HG03066 (cell line): ENCODE measurements at regions not wholly inside any gene's neighbourhood (a gene's known extent, or its start where the extent isn't known, plus 50 kb on each side); places are given as distances from the start of the nearest gene placed in this dataset.

Experiments
- ATAC-seq: cut with Tn5 transposase; IDR thresholded peaks from one replicate; pipeline ENCODE4 v1.9.1; 2021; ENCODE audit warnings: low read depth; ENCODE audit not compliant: unreplicated experiment

GRCh38 chr2:34677119-34677531, 1078.0 kb upstream of the FAM98A start:
- peak; percentile 54 for ATAC-seq

GRCh38 chr2:34670482-34670881, 1071.4 kb upstream of the FAM98A start:
- ATAC-seq = no peak

GRCh38 chr2:34666821-34667220, 1067.7 kb upstream of the FAM98A start:
- no peak for ATAC-seq

GRCh38 chr2:34664266-34664665, 1065.2 kb upstream of the FAM98A start:
- no peak for ATAC-seq

GRCh38 chr2:34663314-34663713, 1064.2 kb upstream of the FAM98A start:
- ATAC-seq = no peak

- no peak for ATAC-seq
These were observed 1061.6 kb upstream of the FAM98A start for GRCh38 chr2:34660741-34661140.

- peak; percentile 85 for ATAC-seq
These were observed 1057.5 kb upstream of the FAM98A start for GRCh38 chr2:34656632-34657031.

GRCh38 chr2:34652636-34653035, 1053.5 kb upstream of the FAM98A start:
- no peak for ATAC-seq

- ATAC-seq = no peak
These were observed 1047.8 kb upstream of the FAM98A start for GRCh38 chr2:34646901-34647300.

- no peak for ATAC-seq
These were observed 1033.2 kb upstream of the FAM98A start for GRCh38 chr2:34632327-34632726.

- no peak for ATAC-seq
These were observed 1027.9 kb upstream of the FAM98A start for GRCh38 chr2:34627003-34627402.

- ATAC-seq = no peak
These were observed 1005.1 kb upstream of the FAM98A start for GRCh38 chr2:34604164-34604563.

GRCh38 chr2:34602262-34602661, 1003.2 kb upstream of the FAM98A start:
- ATAC-seq = no peak

GRCh38 chr2:34601561-34601960, 1002.5 kb upstream of the FAM98A start:
- ATAC-seq = no peak

- no peak for ATAC-seq
These were observed 979.5 kb upstream of the FAM98A start for GRCh38 chr2:34578641-34579040.

- no peak for ATAC-seq
These were observed 971.3 kb upstream of the FAM98A start for GRCh38 chr2:34570266-34570872.

- ATAC-seq = no peak
These were observed 968.0 kb upstream of the FAM98A start for GRCh38 chr2:34567128-34567527.

GRCh38 chr2:34552337-34552736, 953.2 kb upstream of the FAM98A start:
- ATAC-seq = no peak

- ATAC-seq = no peak
These were observed 950.7 kb upstream of the FAM98A start for GRCh38 chr2:34549710-34550345.

- no peak for ATAC-seq
These were observed 948.8 kb upstream of the FAM98A start for GRCh38 chr2:34547900-34548299.

- no peak for ATAC-seq
These were observed 948.2 kb upstream of the FAM98A start for GRCh38 chr2:34547340-34547739.

- ATAC-seq = no peak
These were observed 946.5 kb upstream of the FAM98A start for GRCh38 chr2:34545486-34546136.
